K562 (cell line): ENCODE measurements at regions not wholly inside any gene's neighbourhood (a gene's known extent, or its start where the extent isn't known, plus 50 kb on each side); places are given as distances from the start of the nearest gene placed in this dataset.

ENCODE experiments used
- MTA1 ChIP-seq: fragments of 450-650 bp; IDR thresholded peaks from 2 replicates; pipeline ENCODE4 v1.6.1; 2017; ENCODE audit warnings: borderline replicate concordance
- NR3C1 ChIP-seq: sonication (generic); formaldehyde crosslinking; IDR thresholded peaks from 2 replicates; pipeline ENCODE4 v1.8.1; 2022; ENCODE audit warnings: missing genetic modification reagents
- TF ChIP-seq, protein P1 (sequence below): sonication (generic); formaldehyde crosslinking; IDR thresholded peaks from 2 replicates; pipeline ENCODE4 v1.8.0; 2022; ENCODE audit warnings: mild to moderate bottlenecking, missing genetic modification reagents

DNA sequence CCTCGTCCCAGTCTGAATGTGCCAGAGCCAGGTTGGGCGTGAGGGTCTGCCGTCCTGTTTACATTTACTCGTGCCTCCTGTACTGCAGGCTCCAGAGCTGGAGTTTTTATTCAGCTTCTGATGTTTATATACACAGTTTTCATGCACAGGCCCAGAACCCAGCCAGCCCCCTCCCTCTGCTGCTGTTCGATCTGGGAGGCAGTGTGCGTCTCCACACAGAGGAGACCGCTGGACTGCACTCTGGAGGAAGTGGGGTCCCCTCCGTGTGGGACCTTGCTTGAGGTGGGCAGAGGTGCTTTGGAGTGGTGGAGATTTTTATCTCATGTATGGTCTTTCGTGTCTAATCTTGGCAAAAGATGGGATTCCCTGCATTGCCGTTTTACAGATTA is 90.6 kb downstream of the GLI2 start:
- TF ChIP-seq MTA1 (no peak), NR3C1 (CRISPR knock-in tag) (no peak)
- TF ChIP-seq, protein P1, sequence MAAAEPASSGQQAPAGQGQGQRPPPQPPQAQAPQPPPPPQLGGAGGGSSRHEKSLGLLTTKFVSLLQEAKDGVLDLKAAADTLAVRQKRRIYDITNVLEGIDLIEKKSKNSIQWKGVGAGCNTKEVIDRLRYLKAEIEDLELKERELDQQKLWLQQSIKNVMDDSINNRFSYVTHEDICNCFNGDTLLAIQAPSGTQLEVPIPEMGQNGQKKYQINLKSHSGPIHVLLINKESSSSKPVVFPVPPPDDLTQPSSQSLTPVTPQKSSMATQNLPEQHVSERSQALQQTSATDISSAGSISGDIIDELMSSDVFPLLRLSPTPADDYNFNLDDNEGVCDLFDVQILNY (CRISPR knock-in tag): no peak
